ENCODE measurements at regions not wholly inside any gene's neighbourhood (a gene's known extent, or its start where the extent isn't known, plus 50 kb on each side); places are given as distances from the start of the nearest gene placed in this dataset.
A peak's percentile ranks its signal among the peaks of the same experiment; 100 is the strongest.

- no peak for DNase-seq
These were observed 97.4 kb upstream of the ITGA1 start for GRCh38 chr5:52690236-52690768.

DNA sequence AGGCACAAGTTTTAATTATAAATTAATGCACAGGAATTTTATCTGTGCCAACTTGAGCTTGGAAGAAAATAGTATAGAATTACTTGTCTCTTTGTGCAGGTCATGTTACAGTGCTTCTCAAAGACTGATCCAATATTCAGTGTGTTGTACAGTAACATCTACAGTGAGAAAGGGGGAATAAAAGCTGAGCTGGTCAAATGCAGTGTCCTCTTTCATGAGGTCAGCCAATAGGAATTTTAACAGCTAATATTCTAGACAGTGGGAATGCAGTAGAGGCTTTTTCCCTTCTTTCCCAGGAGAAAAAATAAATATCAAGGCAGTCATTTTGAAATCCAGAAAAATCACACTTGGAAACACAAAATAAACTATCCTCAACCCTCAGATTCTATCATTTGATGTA lies 95.7 kb upstream of the ITGA1 start:
- DNase-seq = no peak

- no peak for DNase-seq
These were observed 95.1 kb upstream of the ITGA1 start for GRCh38 chr5:52692606-52693005.

GRCh38 chr5:52693280-52693679 lies 94.4 kb upstream of the ITGA1 start:
- DNase-seq = peak; percentile 20

GRCh38 chr5:52693836-52694235 lies 93.9 kb upstream of the ITGA1 start:
- DNase-seq = no peak

- DNase-seq = no peak
These were observed 93.1 kb upstream of the ITGA1 start for GRCh38 chr5:52694648-52695047.

GRCh38 chr5:52702877-52703276 lies 84.8 kb upstream of the ITGA1 start:
- DNase-seq = no peak

DNA sequence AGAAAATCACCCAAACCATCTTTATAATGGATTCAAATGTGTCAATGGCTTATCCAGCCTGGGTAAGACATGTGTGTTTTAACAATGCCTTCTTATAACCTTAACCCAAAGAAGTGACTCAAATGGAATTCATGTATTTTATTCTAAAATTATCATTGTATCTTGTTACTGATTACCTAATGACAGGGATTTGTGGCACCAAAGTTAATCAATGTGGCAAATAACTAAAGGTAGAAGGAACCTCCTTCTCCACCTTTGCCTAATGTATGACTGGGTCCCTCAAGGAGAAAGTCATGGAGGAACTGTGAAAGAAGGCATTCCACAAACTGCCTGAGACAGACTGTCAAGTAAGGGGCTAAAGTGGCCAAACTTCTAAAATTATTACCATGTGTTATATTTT lies 84.4 kb upstream of the ITGA1 start:
- no peak for DNase-seq

GRCh38 chr5:52705720-52706119 lies 82.0 kb upstream of the ITGA1 start:
- peak; percentile 13 for DNase-seq

DNA sequence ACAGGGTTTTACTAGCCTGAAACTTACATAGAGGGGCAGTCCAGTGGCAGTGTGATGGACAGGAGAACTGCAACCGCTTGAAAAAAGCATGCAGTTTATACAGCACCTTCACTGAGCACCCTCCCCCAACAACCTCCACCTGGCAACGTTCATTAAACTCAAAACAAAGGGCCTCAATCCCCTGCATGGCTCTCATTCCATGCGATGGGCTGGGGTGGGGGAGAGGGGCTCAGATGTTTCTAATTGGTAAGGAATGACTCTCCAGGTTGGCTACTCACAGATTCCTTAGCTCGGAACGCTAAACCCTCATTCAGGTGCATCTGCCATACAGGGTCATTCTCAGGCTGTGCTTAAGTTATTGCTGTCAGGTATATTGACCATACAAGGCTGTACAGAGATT lies 80.9 kb upstream of the ITGA1 start:
- DNase-seq = no peak

GRCh38 chr5:52707616-52708015 lies 80.1 kb upstream of the ITGA1 start:
- no peak for DNase-seq

- DNase-seq = no peak
These were observed 79.3 kb upstream of the ITGA1 start for GRCh38 chr5:52708463-52708862.

DNA sequence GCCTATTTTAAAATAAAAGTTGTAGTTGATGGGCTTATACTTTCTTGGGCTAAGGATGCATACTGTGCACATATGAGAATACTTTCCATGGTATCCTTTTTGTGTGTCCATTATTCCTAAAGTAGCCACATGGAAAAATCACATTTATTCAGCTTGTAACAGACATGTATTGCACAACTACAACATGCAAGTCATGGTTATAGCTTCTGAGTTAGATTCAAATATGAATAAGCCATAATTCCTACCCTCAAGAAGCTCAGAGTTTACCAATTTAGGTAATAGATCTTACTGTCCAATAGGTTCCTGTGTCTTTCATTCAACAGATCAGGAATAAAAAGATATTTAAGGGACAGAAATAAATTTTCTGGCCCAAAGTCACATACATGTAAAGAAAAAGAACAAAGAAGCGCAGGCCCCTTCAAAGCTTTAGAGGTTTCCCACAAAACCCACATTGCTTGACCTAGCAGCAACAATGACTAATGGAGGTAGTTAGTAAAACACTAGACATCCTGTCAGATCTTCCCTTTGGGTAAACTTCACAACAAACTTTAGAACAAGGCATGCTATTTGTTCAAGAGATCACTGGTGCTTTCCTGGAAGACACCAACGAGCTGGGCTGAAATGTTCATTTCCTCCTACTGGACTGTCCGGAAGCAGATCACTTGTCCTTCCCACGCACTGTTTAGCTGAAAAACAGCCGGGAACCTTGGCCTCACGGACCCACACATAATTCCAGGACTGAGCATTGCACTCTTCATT lies 78.4 kb upstream of the ITGA1 start:
- peak; percentile 52 for DNase-seq

GRCh38 chr5:52710310-52710971 lies 77.3 kb upstream of the ITGA1 start:
- no peak for DNase-seq

GRCh38 chr5:52710972-52711596 lies 76.6 kb upstream of the ITGA1 start:
- DNase-seq = no peak

DNA sequence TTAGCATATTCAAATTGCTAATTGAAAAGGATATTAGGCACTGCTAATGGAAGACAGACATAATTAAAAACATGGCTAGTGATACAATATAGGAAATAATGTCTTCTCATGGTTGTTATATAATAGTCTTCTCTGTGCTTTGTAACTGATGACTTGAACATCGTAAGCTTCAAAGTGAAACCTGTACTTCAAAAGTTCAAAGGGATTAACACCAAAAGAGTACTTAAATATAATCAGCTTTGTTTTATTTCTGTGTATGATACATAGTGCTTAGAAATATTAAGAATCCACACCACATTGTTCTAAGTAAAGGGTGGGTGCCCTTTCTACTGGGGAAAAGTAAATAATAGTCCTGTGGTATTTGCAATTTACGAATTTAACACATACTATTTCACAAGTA lies 75.4 kb upstream of the ITGA1 start:
- no peak for DNase-seq

- peak; percentile 93 for DNase-seq
These were observed 62.5 kb upstream of the ITGA1 start for GRCh38 chr5:52725065-52725746.

GRCh38 chr5:52725808-52726207 lies 61.9 kb upstream of the ITGA1 start:
- no peak for DNase-seq

- peak; percentile 20 for DNase-seq
These were observed 60.7 kb upstream of the ITGA1 start for GRCh38 chr5:52727020-52727419.

GRCh38 chr5:52727576-52727975 lies 60.1 kb upstream of the ITGA1 start:
- DNase-seq = no peak

GRCh38 chr5:52728224-52728623 lies 59.5 kb upstream of the ITGA1 start:
- DNase-seq = no peak

DNA sequence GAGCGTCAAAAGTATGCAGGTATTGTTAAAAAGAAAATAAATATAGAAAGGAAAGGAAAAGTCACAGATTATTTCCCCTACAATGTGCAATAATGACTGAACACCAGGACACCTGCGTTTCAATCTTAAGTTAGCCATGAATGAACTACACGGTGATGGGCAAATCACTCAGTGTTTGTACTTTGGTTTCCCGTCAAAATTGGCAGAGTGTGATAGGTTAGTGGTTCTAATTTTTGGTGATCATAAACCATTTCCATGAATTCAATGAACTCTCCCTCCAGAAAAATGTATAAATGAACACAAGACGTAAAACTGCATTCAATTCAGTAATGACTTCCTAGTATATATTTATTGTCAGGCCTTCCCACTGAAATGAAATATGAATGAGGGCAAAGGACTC lies 59.0 kb upstream of the ITGA1 start:
- no peak for DNase-seq

DNA sequence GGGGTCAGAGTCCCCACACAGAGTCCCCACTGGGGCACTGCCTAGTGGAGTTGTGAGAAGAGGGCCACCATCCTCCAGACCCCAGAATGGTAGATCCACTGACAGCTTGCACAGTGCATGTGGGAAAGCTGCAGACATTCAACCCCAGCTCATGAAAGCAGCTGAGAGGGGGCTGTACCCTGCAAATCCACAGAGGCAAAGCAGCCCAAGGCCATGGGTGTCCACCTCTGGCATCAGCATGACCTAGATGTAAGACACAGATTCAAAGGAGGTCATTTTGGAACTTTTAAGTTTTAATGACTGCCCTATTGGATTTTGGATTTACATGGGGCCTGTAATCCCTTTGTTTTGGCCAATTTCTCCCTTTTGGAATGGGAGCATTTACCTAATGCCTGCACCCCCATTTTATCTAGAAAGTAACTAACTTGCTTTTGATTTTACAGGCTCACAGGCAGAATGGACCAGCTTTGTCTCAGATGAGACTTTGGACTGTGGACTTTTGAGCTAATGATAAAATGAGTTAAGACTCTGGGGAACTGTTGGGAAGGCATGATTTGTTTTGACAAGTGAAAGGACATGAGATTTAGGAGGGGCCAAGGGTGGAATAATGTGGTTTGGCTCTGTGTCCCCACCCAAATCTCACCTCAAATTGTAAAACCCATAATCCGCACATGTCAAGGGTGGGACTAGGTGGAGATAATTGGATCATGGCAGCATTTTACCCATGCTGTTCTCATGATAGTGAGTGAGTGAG lies 56.3 kb upstream of the ITGA1 start:
- DNase-seq = no peak
